Smooth muscle cell (in vitro differentiated cells): ENCODE measurements at regions not wholly inside any gene's neighbourhood (a gene's known extent, or its start where the extent isn't known, plus 50 kb on each side); places are given as distances from the start of the nearest gene placed in this dataset.
A peak's percentile ranks its signal among the peaks of the same experiment; 100 is the strongest.

ENCODE experiments used
- DNase-seq: peaks from one replicate; lab custom pipeline; 2025; ENCODE audit not compliant: unreplicated experiment; lab: John Stamatoyannopoulos, UW
- H2AFZ ChIP-seq: fragments of 200-600 bp; sonication (generic); 2 replicates; pipeline ENCODE4 v1.6.0; 2016; ENCODE audit warnings: antibody characterized with exemption, low read depth, mild to moderate bottlenecking
- H3F3A ChIP-seq: fragments of 200-600 bp; sonication (generic); 2 replicates; pipeline ENCODE4 v1.6.0; 2017; ENCODE audit warnings: antibody characterized with exemption, low read depth
- H3K27ac ChIP-seq: fragments of 200-600 bp; sonication (generic); 2 replicates; pipeline ENCODE4 v1.5.1; 2016; ENCODE audit warnings: low read depth, mild to moderate bottlenecking
- H3K27me3 ChIP-seq: fragments of 200-600 bp; sonication (generic); 2 replicates; pipeline ENCODE4 v1.6.1; 2016; ENCODE audit warnings: low read depth, mild to moderate bottlenecking
- H3K36me3 ChIP-seq: fragments of 200-600 bp; sonication (generic); 2 replicates; pipeline ENCODE4 v1.5.1; 2016; ENCODE audit warnings: low read depth
- H3K4me1 ChIP-seq: fragments of 200-600 bp; sonication (generic); 2 replicates; pipeline ENCODE4 v1.5.1; 2016; ENCODE audit warnings: low read depth
- H3K4me2 ChIP-seq: fragments of 200-600 bp; sonication (generic); 2 replicates; pipeline ENCODE4 v1.6.0; 2016; ENCODE audit warnings: mild to moderate bottlenecking
- H3K4me3 ChIP-seq: fragments of 200-600 bp; sonication (generic); 2 replicates; pipeline ENCODE4 v1.5.1; 2016; ENCODE audit warnings: mild to moderate bottlenecking
- H3K79me2 ChIP-seq: fragments of 200-600 bp; sonication (generic); 2 replicates; pipeline ENCODE4 v1.6.0; 2016; ENCODE audit warnings: low read depth, mild to moderate bottlenecking
- H3K9ac ChIP-seq: fragments of 200-600 bp; sonication (generic); 2 replicates; pipeline ENCODE4 v1.6.0; 2016; ENCODE audit warnings: low read depth
- H3K9me3 ChIP-seq: fragments of 200-600 bp; sonication (generic); replicated peaks from 2 replicates; pipeline ENCODE4 v1.5.1; 2016; ENCODE audit warnings: low read depth
- H4K20me1 ChIP-seq: fragments of 200-600 bp; sonication (generic); 2 replicates; pipeline ENCODE4 v1.6.0; 2016; ENCODE audit warnings: low read depth
- WGBS: methylation state at CpG from one replicate; pipeline ENCODE4 v1.1.7; 2016; ENCODE audit warnings: low lambda C conversion rate; 5-methylcytosine and 5-hydroxymethylcytosine counted together
- TF ChIP-seq, protein P1 (sequence below): fragments of 200-600 bp; sonication (generic); IDR thresholded peaks from 2 replicates; pipeline ENCODE4 v1.5.1; 2017; ENCODE audit warnings: borderline replicate concordance, mild to moderate bottlenecking, antibody characterized with exemption; ENCODE audit not compliant: insufficient read depth, poor library complexity, severe bottlenecking

DNA sequence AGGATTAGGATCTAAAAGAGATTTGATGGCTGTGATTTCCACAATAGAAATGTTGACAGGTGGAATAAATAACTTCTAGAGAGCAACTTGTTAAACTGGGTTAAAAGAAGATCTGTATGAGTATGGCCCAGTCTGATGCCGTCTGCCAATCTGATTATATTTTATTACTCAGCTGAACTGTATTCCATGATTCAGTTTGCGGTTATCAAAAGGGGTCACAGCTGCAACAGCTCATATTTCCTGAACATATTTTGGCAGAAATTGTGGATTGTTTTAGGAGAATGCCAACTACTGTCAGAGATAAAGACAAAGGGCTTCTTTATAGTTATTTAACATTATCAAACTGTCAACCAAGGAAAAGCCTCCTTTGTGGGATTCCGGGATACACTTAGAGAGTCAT lies 244.8 kb upstream of the MINDY3 start:
- no peak overlapping the region for H3K4me3 ChIP-seq
- no peaks in the 10 kb centered on the region for H3K4me1 ChIP-seq
- no peaks in the 10 kb centered on the region for H4K20me1 ChIP-seq
- no peaks in the 10 kb centered on the region for H3F3A ChIP-seq
- 88% methylated on average over 3 of the region's 3 CpGs for WGBS
- no peak overlapping the region for H3K9ac ChIP-seq
- no peak overlapping the region for H3K4me2 ChIP-seq
- H3K9me3 ChIP-seq, result no peaks in the 10 kb centered on the region
- no peak for DNase-seq
- H2AFZ ChIP-seq, result no peak overlapping the region
- H3K27me3 ChIP-seq, result no peaks in the 10 kb centered on the region
- no peaks in the 10 kb centered on the region for H3K79me2 ChIP-seq
- no peaks in the 10 kb centered on the region for H3K36me3 ChIP-seq
- no peak overlapping the region for H3K27ac ChIP-seq
- TF ChIP-seq, protein P1, sequence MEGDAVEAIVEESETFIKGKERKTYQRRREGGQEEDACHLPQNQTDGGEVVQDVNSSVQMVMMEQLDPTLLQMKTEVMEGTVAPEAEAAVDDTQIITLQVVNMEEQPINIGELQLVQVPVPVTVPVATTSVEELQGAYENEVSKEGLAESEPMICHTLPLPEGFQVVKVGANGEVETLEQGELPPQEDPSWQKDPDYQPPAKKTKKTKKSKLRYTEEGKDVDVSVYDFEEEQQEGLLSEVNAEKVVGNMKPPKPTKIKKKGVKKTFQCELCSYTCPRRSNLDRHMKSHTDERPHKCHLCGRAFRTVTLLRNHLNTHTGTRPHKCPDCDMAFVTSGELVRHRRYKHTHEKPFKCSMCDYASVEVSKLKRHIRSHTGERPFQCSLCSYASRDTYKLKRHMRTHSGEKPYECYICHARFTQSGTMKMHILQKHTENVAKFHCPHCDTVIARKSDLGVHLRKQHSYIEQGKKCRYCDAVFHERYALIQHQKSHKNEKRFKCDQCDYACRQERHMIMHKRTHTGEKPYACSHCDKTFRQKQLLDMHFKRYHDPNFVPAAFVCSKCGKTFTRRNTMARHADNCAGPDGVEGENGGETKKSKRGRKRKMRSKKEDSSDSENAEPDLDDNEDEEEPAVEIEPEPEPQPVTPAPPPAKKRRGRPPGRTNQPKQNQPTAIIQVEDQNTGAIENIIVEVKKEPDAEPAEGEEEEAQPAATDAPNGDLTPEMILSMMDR, result no peak

DNA sequence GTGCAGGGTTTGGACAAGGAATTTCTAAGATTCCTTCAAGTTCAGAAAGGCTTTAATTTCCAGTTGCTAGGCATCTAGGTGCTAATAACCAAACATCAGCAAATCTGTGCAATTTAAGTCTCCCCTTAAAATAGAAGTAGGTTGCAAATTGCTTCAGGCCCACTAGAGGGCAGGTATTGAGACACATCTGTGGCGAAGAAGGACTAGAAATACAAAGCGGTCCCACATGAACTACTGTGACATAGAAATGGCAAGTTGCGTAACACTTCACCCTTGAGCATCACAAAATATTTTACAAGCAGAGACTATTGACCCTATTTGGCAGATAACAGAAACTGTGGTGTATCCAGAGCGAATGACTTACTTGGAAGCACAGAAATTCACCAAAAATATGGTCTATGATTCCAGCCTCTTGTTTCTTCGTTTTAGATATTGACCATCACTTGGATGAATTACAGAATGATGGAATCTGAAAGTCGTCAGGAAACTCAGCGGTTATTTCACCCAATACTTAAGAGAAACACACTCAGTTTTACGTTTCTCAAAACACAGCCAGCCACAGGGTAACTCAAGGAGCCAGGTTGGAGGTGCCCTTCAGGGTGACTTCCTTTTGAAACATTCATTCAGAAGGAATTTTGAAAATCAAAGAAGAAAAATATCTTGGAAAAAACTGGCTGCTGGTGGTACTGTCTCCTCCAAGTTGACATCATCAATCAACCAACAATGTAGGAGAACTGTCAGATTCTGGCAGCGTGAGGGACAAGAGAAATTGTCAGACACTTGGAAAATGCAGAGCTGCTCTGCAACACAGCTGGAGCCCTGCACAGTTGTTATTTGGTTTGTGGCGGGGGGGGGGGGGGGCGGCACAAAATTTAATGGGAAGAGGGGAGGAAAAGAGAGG lies 256.3 kb upstream of the MINDY3 start:
- DNase-seq, result no peak
- Histone ChIP-seq H3K9ac (no peak overlapping the region), H3K4me2 (no peak overlapping the region), H3K27ac (no peak overlapping the region), H2AFZ (no peak overlapping the region), H3K4me1 (no peaks in the 10 kb centered on the region), H3K9me3 (no peaks in the 10 kb centered on the region), H3K79me2 (no peaks in the 10 kb centered on the region), H3F3A (no peaks in the 10 kb centered on the region), H4K20me1 (no peaks in the 10 kb centered on the region), H3K27me3 (no peaks in the 10 kb centered on the region), H3K4me3 (no peak overlapping the region), H3K36me3 (no peaks in the 10 kb centered on the region)
- TF ChIP-seq, protein P1, result peak; percentile 64
- 62% methylated on average over 11 of the region's 11 CpGs for WGBS

DNA sequence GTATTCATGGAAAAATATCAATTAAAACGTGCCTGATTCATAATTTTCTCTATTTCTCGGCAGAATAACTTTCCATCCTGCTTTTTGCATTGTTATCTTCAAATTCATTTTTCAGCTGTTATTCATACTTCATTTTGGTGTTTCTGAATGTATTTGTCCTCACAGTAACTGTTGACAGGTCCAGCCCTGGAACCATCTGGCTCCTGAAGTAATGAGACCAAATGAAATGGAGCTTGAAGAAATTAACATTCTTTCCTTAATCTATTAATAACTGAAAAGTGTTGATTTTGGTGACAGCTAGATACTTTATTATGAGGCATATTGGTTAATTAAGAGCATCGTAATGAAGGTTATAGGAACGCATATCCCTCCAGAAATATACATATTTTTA lies 257.0 kb upstream of the MINDY3 start:
- 82% methylated on average over 4 of the region's 4 CpGs for WGBS
- H3K9ac ChIP-seq, result no peak overlapping the region

More for the DNA sequence above, 257.0 kb upstream of the MINDY3 start:
- no peak overlapping the region for H3K4me2 ChIP-seq
- H3K79me2 ChIP-seq, result no peaks in the 10 kb centered on the region
- no peaks in the 10 kb centered on the region for H3K27me3 ChIP-seq
- no peak overlapping the region for H3K4me3 ChIP-seq
- no peak overlapping the region for H3K27ac ChIP-seq
- no peaks in the 10 kb centered on the region for H3K9me3 ChIP-seq
- no peaks in the 10 kb centered on the region for H4K20me1 ChIP-seq
- H3K4me1 ChIP-seq, result no peaks in the 10 kb centered on the region
- no peak overlapping the region for H2AFZ ChIP-seq
- DNase-seq, result no peak
- H3F3A ChIP-seq, result no peaks in the 10 kb centered on the region
- no peaks in the 10 kb centered on the region for H3K36me3 ChIP-seq
- TF ChIP-seq, protein P1, result no peak
